ENCODE measurements at regions not wholly inside any gene's neighbourhood (a gene's known extent, or its start where the extent isn't known, plus 50 kb on each side); places are given as distances from the start of the nearest gene placed in this dataset.

DNA sequence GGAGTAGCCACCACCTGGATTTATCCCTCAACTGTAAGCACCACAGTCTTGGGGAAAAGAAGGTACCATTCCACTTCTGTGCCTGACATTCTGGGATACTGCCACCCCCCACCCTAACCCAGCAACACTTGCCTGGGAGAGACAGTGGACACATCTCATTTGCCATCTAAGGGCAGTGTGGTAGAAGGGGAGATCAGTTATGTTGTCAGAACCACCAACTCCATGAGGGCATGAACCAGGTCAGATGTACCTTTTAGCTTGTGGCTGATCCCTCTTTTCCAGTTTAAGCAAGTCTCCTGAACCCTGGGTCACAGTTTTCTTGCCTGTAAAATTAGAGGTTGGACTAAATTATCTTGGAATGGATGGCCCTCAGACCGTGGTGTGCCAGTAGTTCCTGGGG is 165.5 kb downstream of the SCP2D1 start:
- TF ChIP-seq CTCF (IDR thresholded peaks at IDR 0.05) = no peak
- ATAC-seq (no peak), DNase-seq (no peak)
- ChIA-PET POLR2A (no interaction called here), CTCF (no interaction called here)
- Mint-ChIP-seq H3K36me3 (ENCODE audit: low read depth) (no peaks in the 10 kb centered on the region), H3K27ac (no peak overlapping the region), H3K4me3 (no peak overlapping the region), H3K27me3 (peaks cover 7% of the 10 kb centered on the region), H3K4me1 (ENCODE audit: low read depth) (no peaks in the 10 kb centered on the region), H3K9me3 (no peaks in the 10 kb centered on the region)
- intact Hi-C loops (cut with micrococcal nuclease) = no loop called here

DNA sequence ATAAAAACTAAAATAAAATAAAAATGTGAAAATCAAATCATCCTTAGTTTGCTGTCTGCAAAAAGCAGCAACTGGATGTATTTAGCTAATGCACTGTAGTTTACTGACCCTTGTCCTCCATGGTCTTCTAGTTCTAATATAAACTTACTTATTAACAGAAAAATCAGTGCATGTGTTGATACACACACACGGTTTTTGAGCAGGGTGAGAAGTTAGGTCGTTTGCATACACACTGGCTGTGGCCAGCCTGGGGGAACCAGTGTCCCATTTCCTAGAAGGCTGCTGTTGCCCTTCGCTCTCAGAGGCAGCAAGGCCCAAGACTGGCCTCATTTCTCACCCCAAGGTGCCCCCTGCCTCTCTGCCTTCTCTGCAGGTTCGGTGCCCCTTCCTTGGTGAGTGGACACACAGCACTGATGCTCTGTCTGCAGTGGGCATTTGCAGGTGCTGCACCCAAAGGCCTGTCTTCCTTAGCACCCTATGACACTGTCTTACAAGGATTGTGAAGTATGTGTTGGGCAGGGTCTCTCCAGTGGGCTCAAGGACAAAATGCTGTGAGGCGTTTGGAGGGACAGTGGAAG is 168.5 kb downstream of the SCP2D1 start:
- no peaks in the 10 kb centered on the region for H3K9me3 Mint-ChIP-seq
- intact Hi-C loops (cut with micrococcal nuclease) = no loop called here

DNA sequence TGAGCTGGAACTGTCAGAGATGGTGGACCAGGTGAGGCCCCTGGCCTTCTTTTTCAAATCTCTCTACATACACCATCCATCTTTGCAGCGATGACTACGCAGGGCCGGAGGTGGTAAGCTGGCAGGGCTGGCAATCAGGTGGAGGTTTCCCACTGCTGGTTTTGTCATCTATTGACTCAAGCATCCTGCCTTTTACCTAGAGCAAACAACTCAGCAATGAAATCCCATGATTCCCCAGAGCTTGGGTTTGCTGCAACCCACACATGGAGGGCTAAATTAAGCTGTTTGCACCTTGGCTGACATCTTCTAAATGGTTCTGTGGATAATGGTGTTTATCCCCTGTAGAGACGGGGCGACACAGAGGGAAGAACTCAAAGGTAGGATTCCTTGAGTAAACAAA is 170.2 kb downstream of the SCP2D1 start:
- POLR2A ChIA-PET = no interaction called here
- intact Hi-C loops (cut with micrococcal nuclease) = no loop called here
- DNase-seq (no peak), ATAC-seq (no peak)
- Mint-ChIP-seq H3K4me1 (ENCODE audit: low read depth) (no peaks in the 10 kb centered on the region), H3K4me3 (no peak overlapping the region), H3K36me3 (ENCODE audit: low read depth) (no peaks in the 10 kb centered on the region), H3K27me3 (peaks cover 8% of the 10 kb centered on the region), H3K27ac (no peak overlapping the region), H3K9me3 (no peaks in the 10 kb centered on the region)
- CTCF ChIA-PET = interaction anchor here (1.0 kb wide), 1 partner anchor 11 kb away, joined by 4 read pairs; no protein-coding TSS in a partner anchor
- no peak for TF ChIP-seq CTCF (IDR thresholded peaks at IDR 0.05)

More for the DNA sequence above, 168.5 kb downstream of the SCP2D1 start:
- ChIA-PET POLR2A (no interaction called here), CTCF (no interaction called here)
- H3K27ac Mint-ChIP-seq = no peak overlapping the region
- DNase-seq (no peak), ATAC-seq (no peak)
- H3K4me1 Mint-ChIP-seq (ENCODE audit: low read depth) = no peaks in the 10 kb centered on the region
- no peaks in the 10 kb centered on the region for H3K36me3 Mint-ChIP-seq (ENCODE audit: low read depth)
- TF ChIP-seq CTCF (IDR thresholded peaks at IDR 0.05) = no peak
- H3K4me3 Mint-ChIP-seq = no peak overlapping the region
- peaks cover 8% of the 10 kb centered on the region for H3K27me3 Mint-ChIP-seq

GRCh38 chr20:18984238-18985200 is 170.9 kb downstream of the SCP2D1 start:
- Mint-ChIP-seq H3K4me3 (no peak overlapping the region), H3K27ac (no peak overlapping the region), H3K4me1 (ENCODE audit: low read depth) (no peaks in the 10 kb centered on the region), H3K36me3 (ENCODE audit: low read depth) (no peaks in the 10 kb centered on the region), H3K27me3 (peaks cover 8% of the 10 kb centered on the region), H3K9me3 (no peaks in the 10 kb centered on the region)
- ChIA-PET CTCF (interaction anchor here (1.0 kb wide), 1 partner anchor 10 kb away, joined by 4 read pairs; no protein-coding TSS in a partner anchor), POLR2A (no interaction called here)
- intact Hi-C loops (cut with micrococcal nuclease) = no loop called here
- no peak for ATAC-seq
- DNase-seq = no peak
- TF ChIP-seq CTCF (IDR thresholded peaks at IDR 0.05) = no peak

DNA sequence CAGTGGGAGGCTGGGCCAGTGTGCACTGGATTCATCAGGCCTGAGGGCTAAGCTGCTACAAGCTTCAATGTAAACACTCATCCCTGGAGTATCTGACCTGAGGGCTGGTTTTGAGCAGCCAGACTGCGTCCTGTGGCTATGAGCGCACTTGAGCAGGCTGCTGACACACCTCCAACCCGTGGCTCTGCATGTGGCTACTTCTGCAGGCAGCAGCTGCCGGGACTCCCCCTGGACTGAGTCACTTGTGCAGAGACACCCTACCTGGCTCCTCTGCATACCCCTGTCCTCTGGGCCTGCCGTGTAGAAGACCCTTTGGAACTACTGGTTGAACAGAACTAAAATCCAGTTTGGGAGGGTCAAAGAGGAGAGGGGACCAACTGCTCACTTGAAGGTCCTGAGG is 172.0 kb downstream of the SCP2D1 start:
- intact Hi-C loops (cut with micrococcal nuclease) = no loop called here
- no peak overlapping the region for H3K27ac Mint-ChIP-seq
- peaks cover 8% of the 10 kb centered on the region for H3K27me3 Mint-ChIP-seq
- no peaks in the 10 kb centered on the region for H3K4me1 Mint-ChIP-seq (ENCODE audit: low read depth)
- no peaks in the 10 kb centered on the region for H3K36me3 Mint-ChIP-seq (ENCODE audit: low read depth)
- no peak overlapping the region for H3K4me3 Mint-ChIP-seq
- TF ChIP-seq CTCF (IDR thresholded peaks at IDR 0.05) = no peak
- no peaks in the 10 kb centered on the region for H3K9me3 Mint-ChIP-seq
- DNase-seq = peak; percentile 8
- ATAC-seq = no peak
- POLR2A ChIA-PET = no interaction called here
- CTCF ChIA-PET = no interaction called here
